CD4-positive, alpha-beta T cell (primary cell): ENCODE measurements at regions not wholly inside any gene's neighbourhood (a gene's known extent, or its start where the extent isn't known, plus 50 kb on each side); places are given as distances from the start of the nearest gene placed in this dataset.
"Not testable (repeated sequence)": the region's sequence is repeated elsewhere in the genome, so short reads cannot be mapped to it uniquely, and the experiment has no call there.

ENCODE experiments used
- ATAC-seq: fragments of 200-7000 bp; cut with Tn5 transposase; one replicate; pipeline ENCODE4 v1.10.0; 2022; ENCODE audit warnings: mild to moderate bottlenecking; ENCODE audit not compliant: poor library complexity
- CTCF ChIA-PET: fragments of 350-600 bp; sonication (Branson Sonifier 250); formaldehyde crosslinking; loops from one replicate; lab custom pipeline; 2021; ENCODE audit warnings: antibody characterized with exemption, inconsistent platforms; lab: Charles Lee
- POLR2A ChIA-PET: fragments of 350-600 bp; sonication (Branson Sonifier 250); formaldehyde crosslinking; loops from one replicate; lab custom pipeline; 2021; ENCODE audit warnings: antibody characterized with exemption, inconsistent platforms; lab: Charles Lee
- DNase-seq, 14 experiments: peaks; one replicate each; pipeline ENCODE4 v3.0.0-alpha.2; 2013 to 2020; ENCODE audit warnings: mixed read lengths in 2 of 14
- H3K27ac ChIP-seq, 2 donors: one replicate each; pipeline versions ENCODE4 v1.5.1 to v1.7.0; 2013; ENCODE audit warnings: low read length in 2 of 2, low read depth in 1 of 2, mild to moderate bottlenecking in 1 of 2
- H3K27me3 ChIP-seq, 2 experiments: 1 replicate in 1 of 2; 2 replicates in 1 of 2; pipeline versions ENCODE4 v1.6.1 to v1.7.0; 2013; ENCODE audit warnings: low read length in 2 of 2, control low read depth in 1 of 2, mild to moderate bottlenecking in 1 of 2, moderate library complexity in 1 of 2; ENCODE audit not compliant: insufficient read depth in 2 of 2, control insufficient read depth in 1 of 2
- H3K36me3 ChIP-seq: one replicate; pipeline ENCODE4 v1.6.1; 2013; ENCODE audit warnings: low read length, control low read depth; ENCODE audit not compliant: insufficient read depth
- H3K4me1 ChIP-seq: one replicate; pipeline ENCODE4 v1.6.1; 2013; ENCODE audit warnings: low read length, control low read depth; ENCODE audit not compliant: insufficient read depth
- H3K4me3 ChIP-seq: one replicate; pipeline ENCODE4 v1.5.1; 2013; ENCODE audit warnings: mild to moderate bottlenecking, low read length, moderate library complexity
- H3K9me3 ChIP-seq, 2 experiments: 1 replicate in 1 of 2; 2 replicates in 1 of 2; pipeline versions ENCODE4 v1.6.1 to v1.7.0; 2013; ENCODE audit warnings: low read length in 2 of 2, mild to moderate bottlenecking in 2 of 2, control low read depth in 1 of 2, moderate library complexity in 1 of 2; ENCODE audit not compliant: control insufficient read depth in 1 of 2, insufficient read depth in 1 of 2
- H3K27ac Mint-ChIP-seq: one replicate; pipeline ENCODE4 v1.8.0; 2020; ENCODE audit warnings: mixed read lengths
- H3K27me3 Mint-ChIP-seq: one replicate; pipeline ENCODE4 v1.8.0; 2021; ENCODE audit warnings: mixed read lengths
- H3K36me3 Mint-ChIP-seq: one replicate; pipeline ENCODE4 v1.8.0; 2021; ENCODE audit warnings: low read depth, mixed read lengths
- H3K4me1 Mint-ChIP-seq: one replicate; pipeline ENCODE4 v1.8.0; 2021; ENCODE audit warnings: low read depth, mixed read lengths
- H3K4me3 Mint-ChIP-seq: one replicate; pipeline ENCODE4 v1.8.0; 2020; ENCODE audit warnings: mild to moderate bottlenecking, mixed read lengths
- H3K9me3 Mint-ChIP-seq: one replicate; pipeline ENCODE4 v1.8.0; 2020; ENCODE audit warnings: mixed read lengths
- intact Hi-C, 2 experiments: fragments of 100-400 bp; cut with DNase I in 1 of 2; cut with micrococcal nuclease in 1 of 2; formaldehyde crosslinking; loops; one replicate each; pipeline versions ENCODE4 v1.15.1 to v1.9.0; 2023 to 2025; cut with DNase I, micrococcal nuclease
- TF ChIP-seq, protein P1 (sequence below): fragments of 200-600 bp; IDR thresholded peaks from one replicate; pipeline ENCODE4 v1.8.0; 2022; ENCODE audit warnings: antibody characterized with exemption, mild to moderate bottlenecking

GRCh38 chr6:155762649-155763048 lies 307.0 kb upstream of the NOX3 start:
- Histone ChIP-seq H3K4me3 (no peak overlapping the region), H3K27ac (no peak overlapping the region), H3K4me1 (no peaks in the 10 kb centered on the region), H3K27me3 (no peaks in the 10 kb centered on the region), H3K9me3 (no peaks in the 10 kb centered on the region), H3K36me3 (no peaks in the 10 kb centered on the region)
- TF ChIP-seq, protein P1, sequence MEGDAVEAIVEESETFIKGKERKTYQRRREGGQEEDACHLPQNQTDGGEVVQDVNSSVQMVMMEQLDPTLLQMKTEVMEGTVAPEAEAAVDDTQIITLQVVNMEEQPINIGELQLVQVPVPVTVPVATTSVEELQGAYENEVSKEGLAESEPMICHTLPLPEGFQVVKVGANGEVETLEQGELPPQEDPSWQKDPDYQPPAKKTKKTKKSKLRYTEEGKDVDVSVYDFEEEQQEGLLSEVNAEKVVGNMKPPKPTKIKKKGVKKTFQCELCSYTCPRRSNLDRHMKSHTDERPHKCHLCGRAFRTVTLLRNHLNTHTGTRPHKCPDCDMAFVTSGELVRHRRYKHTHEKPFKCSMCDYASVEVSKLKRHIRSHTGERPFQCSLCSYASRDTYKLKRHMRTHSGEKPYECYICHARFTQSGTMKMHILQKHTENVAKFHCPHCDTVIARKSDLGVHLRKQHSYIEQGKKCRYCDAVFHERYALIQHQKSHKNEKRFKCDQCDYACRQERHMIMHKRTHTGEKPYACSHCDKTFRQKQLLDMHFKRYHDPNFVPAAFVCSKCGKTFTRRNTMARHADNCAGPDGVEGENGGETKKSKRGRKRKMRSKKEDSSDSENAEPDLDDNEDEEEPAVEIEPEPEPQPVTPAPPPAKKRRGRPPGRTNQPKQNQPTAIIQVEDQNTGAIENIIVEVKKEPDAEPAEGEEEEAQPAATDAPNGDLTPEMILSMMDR: no peak
- peaks cover 2% of the 10 kb centered on the region for H3K9me3 Mint-ChIP-seq
- ATAC-seq: no peak
- no peaks in the 10 kb centered on the region for H3K36me3 Mint-ChIP-seq
- ChIA-PET POLR2A (no interaction called here), CTCF (no interaction called here)
- H3K4me3 Mint-ChIP-seq: no peak overlapping the region
- H3K27me3 Mint-ChIP-seq: no peaks in the 10 kb centered on the region
- H3K4me1 Mint-ChIP-seq: no peaks in the 10 kb centered on the region
- intact Hi-C loops: no loop called here
- no peak for DNase-seq
- no peak overlapping the region for H3K27ac Mint-ChIP-seq

DNA sequence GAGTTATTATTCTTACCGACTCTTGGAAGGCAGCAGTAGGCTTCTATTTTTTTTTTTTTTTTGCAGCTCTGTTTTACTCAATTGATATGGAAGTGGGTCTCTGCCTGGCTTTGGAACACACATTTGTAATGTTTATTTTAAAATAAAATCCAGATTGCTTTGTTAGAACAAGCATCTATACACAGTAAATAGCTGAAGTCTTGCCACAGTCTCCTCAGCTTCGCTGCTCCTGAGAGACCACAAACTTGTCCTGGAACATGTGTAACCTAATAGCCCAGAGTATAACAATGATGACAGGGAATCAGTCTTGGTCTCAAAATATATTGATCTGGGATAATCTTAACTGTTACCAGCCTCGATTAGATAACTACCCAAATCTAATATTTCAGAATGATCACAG lies 299.8 kb upstream of the NOX3 start:
- ATAC-seq (no peak), DNase-seq (no peak)
- Mint-ChIP-seq H3K27ac (no peak overlapping the region), H3K36me3 (no peaks in the 10 kb centered on the region), H3K4me1 (no peaks in the 10 kb centered on the region), H3K4me3 (no peak overlapping the region), H3K9me3 (peaks cover 13% of the 10 kb centered on the region), H3K27me3 (no peaks in the 10 kb centered on the region)
- CTCF ChIA-PET: no interaction called here
- Histone ChIP-seq H3K36me3 (no peaks in the 10 kb centered on the region), H3K27me3 (no peaks in the 10 kb centered on the region), H3K4me3 (no peak overlapping the region), H3K9me3 (no peaks in the 10 kb centered on the region), H3K4me1 (no peaks in the 10 kb centered on the region), H3K27ac (no peak overlapping the region)
- TF ChIP-seq, protein P1: no peak
- POLR2A ChIA-PET: no interaction called here
- intact Hi-C loops: no loop called here

DNA sequence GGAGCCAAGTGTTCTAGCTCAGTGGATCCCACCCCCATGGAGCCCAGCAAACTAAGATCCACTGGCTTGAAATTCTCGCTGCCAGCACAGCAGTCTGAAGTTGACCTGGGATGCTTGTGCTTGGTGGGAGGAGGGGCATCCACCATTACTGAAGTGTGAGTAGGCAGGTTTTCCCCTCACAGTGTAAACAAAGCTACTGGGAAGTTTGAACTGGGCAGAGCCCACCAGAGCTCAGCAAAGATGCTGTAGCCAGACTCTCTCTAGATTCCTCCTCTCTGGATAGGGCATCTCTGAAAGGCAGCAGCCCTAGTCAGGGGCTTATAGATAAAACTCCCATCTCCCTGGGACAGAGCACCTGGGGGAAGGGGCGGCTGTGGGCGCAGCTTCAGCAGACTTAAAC lies 293.1 kb upstream of the NOX3 start:
- H3K27me3 Mint-ChIP-seq, DNase-seq, CTCF ChIA-PET, H3K27ac Mint-ChIP-seq, H3K27ac ChIP-seq, ATAC-seq, POLR2A ChIA-PET, H3K4me3 ChIP-seq, H3K9me3 ChIP-seq, H3K4me1 ChIP-seq, H3K4me3 Mint-ChIP-seq, H3K27me3 ChIP-seq, H3K36me3 Mint-ChIP-seq, H3K4me1 Mint-ChIP-seq, H3K36me3 ChIP-seq, intact Hi-C loops: not testable (repeated sequence)
- H3K9me3 Mint-ChIP-seq: peaks cover 10% of the 10 kb centered on the region

DNA sequence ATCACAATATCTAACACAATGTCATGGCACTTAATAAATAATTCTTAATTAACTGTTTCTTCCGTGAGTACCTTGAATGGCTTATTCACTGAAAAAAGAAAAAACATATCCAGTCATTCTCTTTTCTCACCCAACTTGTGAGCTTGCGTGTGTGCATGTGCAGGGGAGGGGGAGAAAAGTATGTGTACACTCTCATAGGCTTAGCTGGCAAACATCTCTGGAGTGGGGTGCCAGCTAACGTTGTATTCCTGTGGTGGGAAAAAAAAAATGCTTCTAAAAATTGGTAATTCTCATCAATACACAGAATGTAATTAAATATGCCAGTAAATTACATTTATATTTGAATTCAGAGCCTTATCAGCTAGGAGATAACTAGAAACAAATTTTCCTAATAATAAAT lies 291.9 kb upstream of the NOX3 start:
- Histone ChIP-seq H3K27me3 (peaks cover 0 to 3% of the 10 kb centered on the region in 2 experiments), H3K27ac (no peak overlapping the region), H3K4me3 (no peak overlapping the region), H3K9me3 (no peaks in the 10 kb centered on the region), H3K36me3 (no peaks in the 10 kb centered on the region), H3K4me1 (no peaks in the 10 kb centered on the region)
- H3K9me3 Mint-ChIP-seq: peaks cover 5% of the 10 kb centered on the region
- DNase-seq (no peak), ATAC-seq (no peak)
- ChIA-PET POLR2A (no interaction called here), CTCF (no interaction called here)
- TF ChIP-seq, protein P1: no peak
- H3K4me1 Mint-ChIP-seq: no peaks in the 10 kb centered on the region
- intact Hi-C loops: no loop called here
- no peak overlapping the region for H3K4me3 Mint-ChIP-seq
- no peak overlapping the region for H3K27ac Mint-ChIP-seq
- H3K27me3 Mint-ChIP-seq: peaks cover 4% of the 10 kb centered on the region
- H3K36me3 Mint-ChIP-seq: no peaks in the 10 kb centered on the region
